ENCODE measurements at regions not wholly inside any gene's neighbourhood (a gene's known extent, or its start where the extent isn't known, plus 50 kb on each side); places are given as distances from the start of the nearest gene placed in this dataset.

GRCh38 chr20:47885909-47886453 is 100.7 kb upstream of the SULF2 start:
- TF ChIP-seq CTCF (IDR thresholded peaks at IDR 0.05; ENCODE audit: low read depth, low read length) = no peak
- TF ChIP-seq POLR2A (IDR thresholded peaks at IDR 0.05; ENCODE audit: extremely low read depth, insufficient read length) = no peak
